ENCODE measurements at regions not wholly inside any gene's neighbourhood (a gene's known extent, or its start where the extent isn't known, plus 50 kb on each side); places are given as distances from the start of the nearest gene placed in this dataset.

- Histone ChIP-seq H3K27me3 (no peaks in the 10 kb centered on the region), H3K9me3 (peaks cover 0 to 3% (median 0%) of the 10 kb centered on the region in 4 donors), H3K4me3 (no peak overlapping the region), H3K4me1 (no peaks in the 10 kb centered on the region), H3K27ac (no peak overlapping the region), H3K36me3 (no peaks in the 10 kb centered on the region)
- DNase-seq: no peak
- TF ChIP-seq POLR2A (IDR thresholded peaks at IDR 0.05): no peak
- TF ChIP-seq, protein P1, sequence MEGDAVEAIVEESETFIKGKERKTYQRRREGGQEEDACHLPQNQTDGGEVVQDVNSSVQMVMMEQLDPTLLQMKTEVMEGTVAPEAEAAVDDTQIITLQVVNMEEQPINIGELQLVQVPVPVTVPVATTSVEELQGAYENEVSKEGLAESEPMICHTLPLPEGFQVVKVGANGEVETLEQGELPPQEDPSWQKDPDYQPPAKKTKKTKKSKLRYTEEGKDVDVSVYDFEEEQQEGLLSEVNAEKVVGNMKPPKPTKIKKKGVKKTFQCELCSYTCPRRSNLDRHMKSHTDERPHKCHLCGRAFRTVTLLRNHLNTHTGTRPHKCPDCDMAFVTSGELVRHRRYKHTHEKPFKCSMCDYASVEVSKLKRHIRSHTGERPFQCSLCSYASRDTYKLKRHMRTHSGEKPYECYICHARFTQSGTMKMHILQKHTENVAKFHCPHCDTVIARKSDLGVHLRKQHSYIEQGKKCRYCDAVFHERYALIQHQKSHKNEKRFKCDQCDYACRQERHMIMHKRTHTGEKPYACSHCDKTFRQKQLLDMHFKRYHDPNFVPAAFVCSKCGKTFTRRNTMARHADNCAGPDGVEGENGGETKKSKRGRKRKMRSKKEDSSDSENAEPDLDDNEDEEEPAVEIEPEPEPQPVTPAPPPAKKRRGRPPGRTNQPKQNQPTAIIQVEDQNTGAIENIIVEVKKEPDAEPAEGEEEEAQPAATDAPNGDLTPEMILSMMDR (IDR thresholded peaks at IDR 0.05): no peak
These were observed 694.1 kb upstream of the ADGRL3 start for GRCh38 chr4:60506061-60506460.

DNA sequence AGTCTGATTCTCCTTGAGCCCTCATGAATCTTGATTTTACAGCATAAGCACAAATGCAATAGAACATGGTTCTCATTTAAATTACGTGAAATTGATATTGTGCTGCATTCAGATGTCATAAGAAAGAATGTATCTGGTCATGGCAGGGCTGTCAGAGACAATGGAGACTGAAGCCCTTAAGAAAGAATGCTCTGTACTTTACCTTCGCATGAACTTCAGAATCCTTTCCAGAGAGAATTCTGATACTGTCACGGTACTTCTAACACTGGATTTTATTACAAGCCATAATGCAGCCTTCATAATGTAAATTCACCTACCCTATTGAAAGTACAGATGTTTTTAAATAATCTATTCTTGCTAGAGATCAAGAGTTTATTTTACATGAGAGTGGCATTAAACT, 677.9 kb upstream of the ADGRL3 start:
- H3K27ac ChIP-seq: no peak overlapping the region
- no peaks in the 10 kb centered on the region for H3K4me1 ChIP-seq
- H3K27me3 ChIP-seq: no peaks in the 10 kb centered on the region
- H3K4me3 ChIP-seq: no peak overlapping the region
- no peak for DNase-seq
- no peaks in the 10 kb centered on the region for H3K36me3 ChIP-seq
- TF ChIP-seq, protein P1 (IDR thresholded peaks at IDR 0.05): no peak
- TF ChIP-seq POLR2A (IDR thresholded peaks at IDR 0.05): no peak
- H3K9me3 ChIP-seq: no peaks in the 10 kb centered on the region

- no peaks in the 10 kb centered on the region for H3K9me3 ChIP-seq
- H3K4me3 ChIP-seq: no peak overlapping the region
- H3K27ac ChIP-seq: no peak overlapping the region
- H3K27me3 ChIP-seq: no peaks in the 10 kb centered on the region
- TF ChIP-seq POLR2A (IDR thresholded peaks at IDR 0.05): no peak
- TF ChIP-seq, protein P1 (IDR thresholded peaks at IDR 0.05): no peak
- no peaks in the 10 kb centered on the region for H3K4me1 ChIP-seq
- no peak for DNase-seq
- H3K36me3 ChIP-seq: no peaks in the 10 kb centered on the region
These were observed 668.2 kb upstream of the ADGRL3 start for GRCh38 chr4:60531776-60532379.

DNA sequence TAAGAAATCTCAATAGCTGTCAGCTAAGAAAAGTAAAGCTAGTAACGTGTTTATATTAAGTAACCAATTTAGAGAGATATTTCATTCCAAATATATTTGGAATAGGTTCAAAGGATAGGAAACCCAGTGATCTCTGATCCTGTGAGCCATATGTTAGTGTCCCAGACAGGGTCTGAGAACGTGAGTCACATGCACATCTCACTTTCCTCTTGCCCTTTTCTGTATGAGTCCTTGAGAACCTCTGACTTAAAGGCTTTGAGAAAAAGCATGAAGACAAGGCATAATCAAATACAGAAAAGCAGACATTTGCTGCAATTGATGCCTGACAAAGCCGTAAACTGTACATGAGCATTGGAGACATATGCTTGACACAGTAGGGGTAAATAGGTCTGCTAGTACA, 655.1 kb upstream of the ADGRL3 start:
- H3K27me3 ChIP-seq: no peaks in the 10 kb centered on the region
- no peak for DNase-seq

GRCh38 chr4:60562334-60562733, 637.8 kb upstream of the ADGRL3 start:
- Histone ChIP-seq H3K27ac (no peak overlapping the region), H3K27me3 (no peaks in the 10 kb centered on the region), H3K4me1 (no peaks in the 10 kb centered on the region), H3K9me3 (no peaks in the 10 kb centered on the region), H3K36me3 (no peaks in the 10 kb centered on the region), H3K4me3 (no peak overlapping the region)
- TF ChIP-seq, protein P1 (IDR thresholded peaks at IDR 0.05): no peak
- no peak for TF ChIP-seq POLR2A (IDR thresholded peaks at IDR 0.05)
- DNase-seq: no peak

More for the DNA sequence above, 655.1 kb upstream of the ADGRL3 start:
- Histone ChIP-seq H3K4me1 (no peaks in the 10 kb centered on the region), H3K36me3 (no peaks in the 10 kb centered on the region), H3K9me3 (no peaks in the 10 kb centered on the region), H3K4me3 (no peak overlapping the region), H3K27ac (no peak overlapping the region)
- TF ChIP-seq, protein P1 (IDR thresholded peaks at IDR 0.05): no peak
- no peak for TF ChIP-seq POLR2A (IDR thresholded peaks at IDR 0.05)

DNA sequence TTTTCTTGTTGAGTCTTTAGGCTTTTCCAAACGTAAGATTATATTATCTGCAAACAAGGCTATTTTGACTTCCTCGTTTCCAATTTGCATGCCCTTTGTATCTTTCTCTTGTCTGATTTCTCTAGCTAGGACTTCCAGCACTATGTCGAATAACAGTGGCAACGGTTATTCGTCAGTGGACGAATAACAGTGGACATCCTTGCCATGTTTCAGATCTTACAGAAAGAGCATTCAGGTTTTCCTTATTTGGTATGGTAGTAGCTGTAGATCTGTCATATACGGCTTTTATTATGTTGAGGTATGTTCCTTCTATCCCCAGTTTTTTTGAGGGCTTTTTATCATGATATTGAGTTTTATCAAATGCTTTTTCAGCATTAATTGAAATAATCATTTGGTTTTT, 634.6 kb upstream of the ADGRL3 start:
- H3K9me3 ChIP-seq: no peaks in the 10 kb centered on the region

More for the DNA sequence above, 634.6 kb upstream of the ADGRL3 start:
- H3K4me1 ChIP-seq: no peaks in the 10 kb centered on the region
- TF ChIP-seq POLR2A (IDR thresholded peaks at IDR 0.05): no peak
- TF ChIP-seq, protein P1 (IDR thresholded peaks at IDR 0.05): no peak
- no peak overlapping the region for H3K27ac ChIP-seq
- DNase-seq: no peak
- no peaks in the 10 kb centered on the region for H3K36me3 ChIP-seq
- H3K4me3 ChIP-seq: no peak overlapping the region
- no peaks in the 10 kb centered on the region for H3K27me3 ChIP-seq

Measured in Peyer's patch (tissue), 4 donors.